DMS79 (cell line): ENCODE measurements at regions not wholly inside any gene's neighbourhood (a gene's known extent, or its start where the extent isn't known, plus 50 kb on each side); places are given as distances from the start of the nearest gene placed in this dataset.
A peak's percentile ranks its signal among the peaks of the same experiment; 100 is the strongest.
"Not testable (repeated sequence)": the region's sequence is repeated elsewhere in the genome, so short reads cannot be mapped to it uniquely, and the experiment has no call there.

Source experiments
- DNase-seq: peaks from one replicate; lab custom pipeline; 2025; lab: John Stamatoyannopoulos, UW

- DNase-seq, result no peak
Measured at GRCh38 chr10:28391283-28391682, 88.4 kb upstream of the MPP7 start.

- no peak for DNase-seq
Measured at GRCh38 chr10:28393956-28394568, 91.2 kb upstream of the MPP7 start.

GRCh38 chr10:28396331-28396730, 93.5 kb upstream of the MPP7 start:
- no peak for DNase-seq

- DNase-seq, result no peak
Measured at GRCh38 chr10:28397229-28397628, 94.4 kb upstream of the MPP7 start.

GRCh38 chr10:28400176-28400575, 97.3 kb upstream of the MPP7 start:
- DNase-seq, result no peak

GRCh38 chr10:28400681-28401080, 97.8 kb upstream of the MPP7 start:
- DNase-seq, result no peak

- DNase-seq, result not testable (repeated sequence)
Measured at GRCh38 chr10:28402611-28403073, 99.8 kb upstream of the MPP7 start.

GRCh38 chr10:28403090-28403489, 100.2 kb upstream of the MPP7 start:
- DNase-seq, result no peak

GRCh38 chr10:28408237-28408777, 105.4 kb upstream of the MPP7 start:
- no peak for DNase-seq

GRCh38 chr10:28410420-28411135, 107.7 kb upstream of the MPP7 start:
- DNase-seq, result peak; percentile 1

GRCh38 chr10:28411136-28411460, 108.2 kb upstream of the MPP7 start:
- DNase-seq, result no peak

- DNase-seq, result no peak
Measured at GRCh38 chr10:28411648-28412047, 108.8 kb upstream of the MPP7 start.

- DNase-seq, result no peak
Measured at GRCh38 chr10:28418069-28418468, 114.8 kb upstream of the WAC start.

GRCh38 chr10:28425422-28425821, 107.5 kb upstream of the WAC start:
- no peak for DNase-seq

GRCh38 chr10:28426392-28427159, 106.3 kb upstream of the WAC start:
- DNase-seq, result no peak

GRCh38 chr10:28427376-28427775, 105.5 kb upstream of the WAC start:
- DNase-seq, result no peak

GRCh38 chr10:28429045-28429444, 103.9 kb upstream of the WAC start:
- DNase-seq, result no peak

GRCh38 chr10:28429573-28430216, 103.2 kb upstream of the WAC start:
- no peak for DNase-seq

GRCh38 chr10:28431139-28431538, 101.8 kb upstream of the WAC start:
- DNase-seq, result no peak

- DNase-seq, result peak; percentile 7
Measured at GRCh38 chr10:28432210-28432676, 100.7 kb upstream of the WAC start.

- no peak for DNase-seq
Measured at GRCh38 chr10:28434063-28434462, 98.9 kb upstream of the WAC start.

GRCh38 chr10:28442403-28442802, 90.5 kb upstream of the WAC start:
- no peak for DNase-seq
